NCI-H1694 treated with DMSO at 0.1 percent for 48 hours (cell line): ENCODE measurements at regions not wholly inside any gene's neighbourhood (a gene's known extent, or its start where the extent isn't known, plus 50 kb on each side); places are given as distances from the start of the nearest gene placed in this dataset.
"Not testable (repeated sequence)": the region's sequence is repeated elsewhere in the genome, so short reads cannot be mapped to it uniquely, and the experiment has no call there.

Source experiments
- DNase-seq: peaks from one replicate; lab custom pipeline; 2025; lab: John Stamatoyannopoulos, UW

GRCh38 chr5:117424559-117424958, 849.9 kb upstream of the SEMA6A start:
- no peak for DNase-seq

- DNase-seq, result no peak
These were observed 842.9 kb upstream of the SEMA6A start for GRCh38 chr5:117417501-117417900.

GRCh38 chr5:117414926-117415325, 840.3 kb upstream of the SEMA6A start:
- DNase-seq, result no peak

GRCh38 chr5:117411701-117412100, 837.1 kb upstream of the SEMA6A start:
- no peak for DNase-seq

- DNase-seq, result no peak
These were observed 830.6 kb upstream of the SEMA6A start for GRCh38 chr5:117405197-117405596.

- no peak for DNase-seq
These were observed 820.0 kb upstream of the SEMA6A start for GRCh38 chr5:117394506-117395157.

- DNase-seq, result no peak
These were observed 818.5 kb upstream of the SEMA6A start for GRCh38 chr5:117393125-117393524.

GRCh38 chr5:117380316-117380715, 805.7 kb upstream of the SEMA6A start:
- DNase-seq, result peak; percentile 41

GRCh38 chr5:117379521-117379920, 804.9 kb upstream of the SEMA6A start:
- DNase-seq, result no peak

- DNase-seq, result no peak
These were observed 802.1 kb upstream of the SEMA6A start for GRCh38 chr5:117376748-117377147.

- DNase-seq, result no peak
These were observed 785.3 kb upstream of the SEMA6A start for GRCh38 chr5:117359895-117360294.

- no peak for DNase-seq
These were observed 783.3 kb upstream of the SEMA6A start for GRCh38 chr5:117357886-117358285.

- no peak for DNase-seq
These were observed 772.7 kb upstream of the SEMA6A start for GRCh38 chr5:117347280-117347679.

GRCh38 chr5:117343726-117344125, 769.1 kb upstream of the SEMA6A start:
- DNase-seq, result not testable (repeated sequence)

GRCh38 chr5:117337064-117337749, 762.6 kb upstream of the SEMA6A start:
- DNase-seq, result no peak

GRCh38 chr5:117336208-117336607, 761.6 kb upstream of the SEMA6A start:
- no peak for DNase-seq

GRCh38 chr5:117333011-117333410, 758.4 kb upstream of the SEMA6A start:
- DNase-seq, result no peak

- DNase-seq, result no peak
These were observed 757.7 kb upstream of the SEMA6A start for GRCh38 chr5:117332341-117332740.

GRCh38 chr5:117327511-117327910, 752.9 kb upstream of the SEMA6A start:
- no peak for DNase-seq

- no peak for DNase-seq
These were observed 752.4 kb upstream of the SEMA6A start for GRCh38 chr5:117326997-117327396.

- DNase-seq, result no peak
These were observed 743.9 kb upstream of the SEMA6A start for GRCh38 chr5:117318528-117318927.

GRCh38 chr5:117315170-117315569, 740.5 kb upstream of the SEMA6A start:
- no peak for DNase-seq

GRCh38 chr5:117304512-117305107, 730.0 kb upstream of the SEMA6A start:
- DNase-seq, result not testable (repeated sequence)
